ENCODE measurements at regions not wholly inside any gene's neighbourhood (a gene's known extent, or its start where the extent isn't known, plus 50 kb on each side); places are given as distances from the start of the nearest gene placed in this dataset.

GRCh38 chr2:8209494-8209893, 472.4 kb upstream of the ID2 start:
- Histone ChIP-seq H3F3A (ENCODE audit: insufficient read depth, low read length, poor library complexity, severe bottlenecking) (no peaks in the 10 kb centered on the region), H4K20me1 (ENCODE audit: insufficient read depth) (no peaks in the 10 kb centered on the region), H3K27me3 (ENCODE audit: insufficient read depth, low read depth, low read length) (no peaks in the 10 kb centered on the region), H3K4me2 (ENCODE audit: low read length) (no peak overlapping the region), H3K4me3 (ENCODE audit: low read length) (no peak overlapping the region), H3K79me2 (replicated peaks; ENCODE audit: insufficient read depth, low read length) (no peaks in the 10 kb centered on the region), H3K9me2 (ENCODE audit: insufficient read depth, low read length) (no peaks in the 10 kb centered on the region), H2AFZ (ENCODE audit: low read depth, low read length) (no peak overlapping the region), H3K9ac (ENCODE audit: low read length) (no peak overlapping the region), H3K27ac (ENCODE audit: low read length) (no peak overlapping the region), H3K36me3 (ENCODE audit: insufficient read depth, low read length) (no peaks in the 10 kb centered on the region), H3K9me3 (ENCODE audit: low read length) (no peaks in the 10 kb centered on the region)
- TF ChIP-seq RAD21 (conservative IDR thresholded peaks at IDR 0.05): no peak
- TF ChIP-seq SMC3 (conservative IDR thresholded peaks at IDR 0.05; ENCODE audit: poor library complexity): no peak
- TF ChIP-seq TAF1 (IDR thresholded peaks at IDR 0.05; ENCODE audit: low read depth): no peak
- TF ChIP-seq, protein P1, sequence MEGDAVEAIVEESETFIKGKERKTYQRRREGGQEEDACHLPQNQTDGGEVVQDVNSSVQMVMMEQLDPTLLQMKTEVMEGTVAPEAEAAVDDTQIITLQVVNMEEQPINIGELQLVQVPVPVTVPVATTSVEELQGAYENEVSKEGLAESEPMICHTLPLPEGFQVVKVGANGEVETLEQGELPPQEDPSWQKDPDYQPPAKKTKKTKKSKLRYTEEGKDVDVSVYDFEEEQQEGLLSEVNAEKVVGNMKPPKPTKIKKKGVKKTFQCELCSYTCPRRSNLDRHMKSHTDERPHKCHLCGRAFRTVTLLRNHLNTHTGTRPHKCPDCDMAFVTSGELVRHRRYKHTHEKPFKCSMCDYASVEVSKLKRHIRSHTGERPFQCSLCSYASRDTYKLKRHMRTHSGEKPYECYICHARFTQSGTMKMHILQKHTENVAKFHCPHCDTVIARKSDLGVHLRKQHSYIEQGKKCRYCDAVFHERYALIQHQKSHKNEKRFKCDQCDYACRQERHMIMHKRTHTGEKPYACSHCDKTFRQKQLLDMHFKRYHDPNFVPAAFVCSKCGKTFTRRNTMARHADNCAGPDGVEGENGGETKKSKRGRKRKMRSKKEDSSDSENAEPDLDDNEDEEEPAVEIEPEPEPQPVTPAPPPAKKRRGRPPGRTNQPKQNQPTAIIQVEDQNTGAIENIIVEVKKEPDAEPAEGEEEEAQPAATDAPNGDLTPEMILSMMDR (IDR thresholded peaks at IDR 0.05; ENCODE audit: poor library complexity, severe bottlenecking): no peak
- TF ChIP-seq EP300 (conservative IDR thresholded peaks at IDR 0.05; ENCODE audit: poor library complexity, severe bottlenecking): no peak
- TF ChIP-seq MXI1 (conservative IDR thresholded peaks at IDR 0.05; ENCODE audit: poor library complexity, severe bottlenecking): no peak
- no peak for TF ChIP-seq EZH2 (IDR thresholded peaks at IDR 0.05; ENCODE audit: borderline replicate concordance, insufficient read depth, low read length, poor library complexity, severe bottlenecking)
- no peak for TF ChIP-seq POLR2AphosphoS5 (IDR thresholded peaks at IDR 0.05)
- TF ChIP-seq, protein P2, sequence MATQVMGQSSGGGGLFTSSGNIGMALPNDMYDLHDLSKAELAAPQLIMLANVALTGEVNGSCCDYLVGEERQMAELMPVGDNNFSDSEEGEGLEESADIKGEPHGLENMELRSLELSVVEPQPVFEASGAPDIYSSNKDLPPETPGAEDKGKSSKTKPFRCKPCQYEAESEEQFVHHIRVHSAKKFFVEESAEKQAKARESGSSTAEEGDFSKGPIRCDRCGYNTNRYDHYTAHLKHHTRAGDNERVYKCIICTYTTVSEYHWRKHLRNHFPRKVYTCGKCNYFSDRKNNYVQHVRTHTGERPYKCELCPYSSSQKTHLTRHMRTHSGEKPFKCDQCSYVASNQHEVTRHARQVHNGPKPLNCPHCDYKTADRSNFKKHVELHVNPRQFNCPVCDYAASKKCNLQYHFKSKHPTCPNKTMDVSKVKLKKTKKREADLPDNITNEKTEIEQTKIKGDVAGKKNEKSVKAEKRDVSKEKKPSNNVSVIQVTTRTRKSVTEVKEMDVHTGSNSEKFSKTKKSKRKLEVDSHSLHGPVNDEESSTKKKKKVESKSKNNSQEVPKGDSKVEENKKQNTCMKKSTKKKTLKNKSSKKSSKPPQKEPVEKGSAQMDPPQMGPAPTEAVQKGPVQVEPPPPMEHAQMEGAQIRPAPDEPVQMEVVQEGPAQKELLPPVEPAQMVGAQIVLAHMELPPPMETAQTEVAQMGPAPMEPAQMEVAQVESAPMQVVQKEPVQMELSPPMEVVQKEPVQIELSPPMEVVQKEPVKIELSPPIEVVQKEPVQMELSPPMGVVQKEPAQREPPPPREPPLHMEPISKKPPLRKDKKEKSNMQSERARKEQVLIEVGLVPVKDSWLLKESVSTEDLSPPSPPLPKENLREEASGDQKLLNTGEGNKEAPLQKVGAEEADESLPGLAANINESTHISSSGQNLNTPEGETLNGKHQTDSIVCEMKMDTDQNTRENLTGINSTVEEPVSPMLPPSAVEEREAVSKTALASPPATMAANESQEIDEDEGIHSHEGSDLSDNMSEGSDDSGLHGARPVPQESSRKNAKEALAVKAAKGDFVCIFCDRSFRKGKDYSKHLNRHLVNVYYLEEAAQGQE (IDR thresholded peaks at IDR 0.05; ENCODE audit: borderline replicate concordance): no peak

DNA sequence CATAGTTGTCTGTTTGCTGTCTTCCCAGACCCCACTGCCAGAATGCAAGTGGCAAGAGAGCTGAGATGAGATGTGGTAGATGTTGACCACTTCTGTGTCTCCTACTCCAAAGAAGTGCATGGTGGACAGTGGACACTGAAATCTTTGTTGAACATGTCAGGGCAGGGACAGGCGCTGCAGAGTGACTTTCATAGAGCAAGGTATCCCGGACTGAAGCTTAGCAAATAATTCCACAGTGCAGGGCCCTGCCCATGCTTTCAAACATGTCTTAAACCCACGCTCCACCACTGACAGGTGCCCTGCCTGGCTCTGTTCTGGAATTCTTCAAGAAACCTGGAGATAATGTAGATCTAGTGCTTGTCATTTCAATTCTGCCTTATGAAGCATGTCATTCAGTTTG, 470.5 kb upstream of the ID2 start:
- H3K27me3 ChIP-seq (ENCODE audit: insufficient read depth, low read depth, low read length): no peaks in the 10 kb centered on the region

More for the DNA sequence above, 470.5 kb upstream of the ID2 start:
- TF ChIP-seq MXI1 (conservative IDR thresholded peaks at IDR 0.05; ENCODE audit: poor library complexity, severe bottlenecking) (no peak), EP300 (conservative IDR thresholded peaks at IDR 0.05; ENCODE audit: poor library complexity, severe bottlenecking) (no peak), EZH2 (IDR thresholded peaks at IDR 0.05; ENCODE audit: borderline replicate concordance, insufficient read depth, low read length, poor library complexity, severe bottlenecking) (no peak), POLR2AphosphoS5 (IDR thresholded peaks at IDR 0.05) (no peak)
- TF ChIP-seq, protein P2 (IDR thresholded peaks at IDR 0.05; ENCODE audit: borderline replicate concordance): no peak
- Histone ChIP-seq H3K4me2 (ENCODE audit: low read length) (no peak overlapping the region), H3K9me2 (ENCODE audit: insufficient read depth, low read length) (no peaks in the 10 kb centered on the region), H3F3A (ENCODE audit: insufficient read depth, low read length, poor library complexity, severe bottlenecking) (no peaks in the 10 kb centered on the region), H3K9ac (ENCODE audit: low read length) (no peak overlapping the region), H2AFZ (ENCODE audit: low read depth, low read length) (no peak overlapping the region), H3K9me3 (ENCODE audit: low read length) (no peaks in the 10 kb centered on the region), H4K20me1 (ENCODE audit: insufficient read depth) (no peaks in the 10 kb centered on the region), H3K79me2 (replicated peaks; ENCODE audit: insufficient read depth, low read length) (no peaks in the 10 kb centered on the region), H3K27ac (ENCODE audit: low read length) (no peak overlapping the region), H3K36me3 (ENCODE audit: insufficient read depth, low read length) (no peaks in the 10 kb centered on the region), H3K4me3 (ENCODE audit: low read length) (no peak overlapping the region)

Data from neural cell (in vitro differentiated cells).